GM15510 (cell line): ENCODE measurements at regions not wholly inside any gene's neighbourhood (a gene's known extent, or its start where the extent isn't known, plus 50 kb on each side); places are given as distances from the start of the nearest gene placed in this dataset.

Experiments used
- POLR2A ChIP-seq: IDR thresholded peaks from 3 replicates; pipeline ENCODE4 v1.6.1; 2011; ENCODE audit warnings: borderline replicate concordance; ENCODE audit not compliant: insufficient read length; ENCODE audit errors: extremely low read depth

DNA sequence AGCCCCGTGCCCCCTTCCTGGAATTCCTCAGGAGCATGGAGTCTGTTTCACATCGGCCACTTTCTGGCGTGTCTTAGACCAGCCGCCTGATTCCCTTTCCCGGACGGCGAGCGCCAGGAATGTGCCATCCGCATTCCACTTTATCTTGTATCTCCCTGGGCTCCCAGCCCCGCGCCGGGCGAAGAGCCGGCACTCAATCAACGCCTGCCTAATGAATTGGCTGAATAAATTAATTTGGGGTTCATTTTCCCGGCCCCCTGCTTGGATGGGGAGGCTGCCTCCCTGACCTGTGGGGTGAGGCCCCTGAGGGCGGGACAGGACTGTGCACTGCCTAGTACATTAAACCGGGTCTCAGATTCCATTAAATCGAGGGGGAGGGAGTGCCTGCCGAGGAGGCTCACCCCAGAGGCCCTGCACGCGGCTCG is 282.3 kb upstream of the TNRC6C start:
- no peak for TF ChIP-seq POLR2A

- no peak for TF ChIP-seq POLR2A
Measured at GRCh38 chr17:77677211-77677610, 281.3 kb upstream of the TNRC6C start.

- TF ChIP-seq POLR2A: no peak
Measured at GRCh38 chr17:77677630-77678029, 280.9 kb upstream of the TNRC6C start.

- TF ChIP-seq POLR2A: no peak
Measured at GRCh38 chr17:77679589-77679988, 278.9 kb upstream of the TNRC6C start.

- no peak for TF ChIP-seq POLR2A
Measured at GRCh38 chr17:77681861-77682260, 276.6 kb upstream of the TNRC6C start.

DNA sequence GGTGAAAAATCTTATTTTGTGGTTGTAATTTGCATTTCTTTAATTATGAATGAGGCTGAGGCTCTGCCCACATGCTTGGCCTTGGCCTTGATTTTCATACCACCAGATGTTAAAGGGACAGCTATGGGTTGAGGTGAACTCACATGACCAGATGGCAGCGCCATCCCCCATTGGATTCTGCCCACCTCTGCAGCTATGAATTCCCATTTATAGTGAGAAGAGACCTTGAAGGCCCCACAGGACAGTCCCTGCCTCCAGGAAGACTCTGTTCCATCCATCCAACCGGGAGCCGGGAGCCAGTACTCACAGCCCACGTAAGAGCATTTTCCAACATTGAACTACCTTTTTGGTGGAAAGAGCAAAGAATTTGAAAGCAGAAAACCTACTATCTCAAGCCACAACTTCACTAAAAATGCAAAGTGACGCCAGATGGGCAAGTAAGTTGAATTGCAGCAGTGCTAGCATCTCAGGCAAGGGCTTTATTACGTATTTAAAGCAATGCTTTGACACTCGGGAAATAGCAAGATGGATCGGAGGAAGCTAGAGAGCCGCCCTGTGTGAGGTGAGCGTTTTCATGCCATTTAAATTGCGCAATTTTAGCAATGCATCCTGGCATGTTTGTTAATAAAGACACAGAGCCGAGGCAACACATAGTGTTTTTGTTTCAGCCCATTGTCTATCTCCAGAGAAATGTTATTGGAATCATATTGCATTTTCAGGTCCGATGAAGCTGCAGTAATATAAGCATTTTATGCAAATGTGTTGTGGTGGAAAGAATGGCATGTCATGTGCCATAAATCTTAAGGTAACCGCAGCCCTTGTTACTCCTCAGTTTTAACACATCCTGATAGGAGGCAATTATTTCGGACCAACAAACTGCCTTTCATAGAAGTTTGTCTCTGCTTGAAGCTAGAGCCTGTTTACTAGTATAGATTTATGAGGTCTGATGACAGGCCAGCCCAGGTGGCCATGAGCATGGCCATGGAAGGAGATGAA is 273.4 kb upstream of the TNRC6C start:
- TF ChIP-seq POLR2A: no peak

DNA sequence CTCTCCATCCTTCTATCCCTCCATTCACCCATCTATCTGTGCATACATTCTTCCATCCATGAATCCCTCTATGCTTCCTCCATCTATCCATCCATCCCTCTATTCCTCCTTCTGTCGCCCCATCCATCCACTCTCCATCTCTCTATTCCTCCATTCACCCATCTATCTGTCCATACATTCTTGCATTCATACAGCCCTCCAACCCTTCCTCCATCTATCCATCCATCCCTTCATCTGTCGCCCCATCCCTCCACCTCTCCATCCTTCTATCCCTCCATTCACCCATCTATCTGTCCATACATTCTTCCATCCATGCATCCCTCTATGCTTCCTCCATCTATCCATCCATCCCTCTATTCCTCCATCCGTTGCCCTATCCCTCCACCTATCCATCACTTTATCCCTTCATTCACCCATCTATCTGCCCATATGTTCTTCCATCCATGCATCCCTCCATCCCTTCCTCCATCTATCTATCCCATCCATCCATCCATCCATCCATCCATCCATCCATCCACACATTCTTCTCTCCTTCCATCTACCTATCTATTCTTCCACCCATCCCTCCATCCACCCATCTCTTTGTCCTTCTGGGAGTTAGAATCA is 272.5 kb upstream of the TNRC6C start:
- no peak for TF ChIP-seq POLR2A

- no peak for TF ChIP-seq POLR2A
Measured at GRCh38 chr17:77686903-77687302, 271.6 kb upstream of the TNRC6C start.

GRCh38 chr17:77687417-77687816 is 271.1 kb upstream of the TNRC6C start:
- TF ChIP-seq POLR2A: no peak

- TF ChIP-seq POLR2A: no peak
Measured at GRCh38 chr17:77687921-77688320, 270.6 kb upstream of the TNRC6C start.

DNA sequence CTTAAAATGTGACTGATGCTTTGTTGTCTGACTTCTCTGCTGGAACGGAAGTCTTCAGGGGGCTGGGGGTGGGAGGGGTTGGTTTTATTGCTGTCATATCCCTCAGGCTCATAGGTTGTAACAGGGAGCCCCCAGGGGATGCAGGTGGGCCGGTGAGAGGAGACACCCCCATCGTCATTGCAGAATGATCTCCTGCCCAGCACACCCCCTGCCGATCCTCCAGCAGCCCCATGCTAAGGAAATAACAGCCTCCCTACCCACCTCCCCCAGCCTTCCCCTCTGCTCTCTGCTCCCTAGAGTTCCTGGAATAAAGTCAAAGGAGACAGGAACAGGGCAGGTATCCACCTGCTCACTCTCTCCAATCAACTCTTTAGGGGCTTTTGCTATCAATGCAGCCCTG is 270.1 kb upstream of the TNRC6C start:
- no peak for TF ChIP-seq POLR2A

DNA sequence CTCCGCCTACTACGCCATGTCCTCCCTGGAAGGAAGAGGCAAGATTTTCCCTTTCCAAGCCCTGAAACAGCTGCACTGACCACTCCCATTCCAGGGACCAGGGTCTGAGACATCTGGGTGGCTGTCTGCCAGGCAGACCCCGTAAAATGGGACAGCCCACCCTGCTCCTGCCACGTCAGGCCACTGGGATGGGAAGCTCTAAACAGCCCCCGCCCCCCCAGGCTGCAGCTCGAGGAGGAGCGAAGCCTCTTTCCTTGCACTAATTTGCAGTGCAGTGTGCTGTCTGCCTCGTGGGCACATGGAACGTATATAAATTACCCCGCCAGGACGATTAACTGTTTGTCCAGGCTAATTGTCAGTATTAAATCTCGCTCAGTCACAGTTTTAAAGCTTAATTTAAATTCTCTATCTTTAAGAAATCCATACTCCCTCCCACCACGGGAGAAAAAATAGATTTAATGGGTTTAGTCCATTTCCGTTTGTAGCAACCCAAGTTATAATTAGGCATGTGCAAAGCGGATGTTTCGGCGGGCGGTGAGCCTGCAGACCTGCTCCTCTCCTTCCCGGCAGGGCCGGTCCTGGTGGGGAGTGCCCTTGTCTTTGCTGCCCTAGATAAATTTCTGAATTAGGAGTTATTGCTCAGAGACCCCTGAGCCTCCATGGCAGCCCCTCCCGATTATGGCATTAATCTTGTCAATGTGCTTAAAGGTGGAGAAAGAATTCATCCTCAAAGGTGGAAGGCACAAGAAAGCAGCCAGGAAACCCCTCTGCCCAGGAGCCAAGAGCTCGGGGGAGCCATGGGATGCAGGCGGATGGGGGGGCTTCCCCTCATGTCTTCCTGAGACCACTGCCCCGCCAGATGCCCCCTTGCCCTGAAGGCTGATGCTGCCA is 268.0 kb upstream of the TNRC6C start:
- no peak for TF ChIP-seq POLR2A

DNA sequence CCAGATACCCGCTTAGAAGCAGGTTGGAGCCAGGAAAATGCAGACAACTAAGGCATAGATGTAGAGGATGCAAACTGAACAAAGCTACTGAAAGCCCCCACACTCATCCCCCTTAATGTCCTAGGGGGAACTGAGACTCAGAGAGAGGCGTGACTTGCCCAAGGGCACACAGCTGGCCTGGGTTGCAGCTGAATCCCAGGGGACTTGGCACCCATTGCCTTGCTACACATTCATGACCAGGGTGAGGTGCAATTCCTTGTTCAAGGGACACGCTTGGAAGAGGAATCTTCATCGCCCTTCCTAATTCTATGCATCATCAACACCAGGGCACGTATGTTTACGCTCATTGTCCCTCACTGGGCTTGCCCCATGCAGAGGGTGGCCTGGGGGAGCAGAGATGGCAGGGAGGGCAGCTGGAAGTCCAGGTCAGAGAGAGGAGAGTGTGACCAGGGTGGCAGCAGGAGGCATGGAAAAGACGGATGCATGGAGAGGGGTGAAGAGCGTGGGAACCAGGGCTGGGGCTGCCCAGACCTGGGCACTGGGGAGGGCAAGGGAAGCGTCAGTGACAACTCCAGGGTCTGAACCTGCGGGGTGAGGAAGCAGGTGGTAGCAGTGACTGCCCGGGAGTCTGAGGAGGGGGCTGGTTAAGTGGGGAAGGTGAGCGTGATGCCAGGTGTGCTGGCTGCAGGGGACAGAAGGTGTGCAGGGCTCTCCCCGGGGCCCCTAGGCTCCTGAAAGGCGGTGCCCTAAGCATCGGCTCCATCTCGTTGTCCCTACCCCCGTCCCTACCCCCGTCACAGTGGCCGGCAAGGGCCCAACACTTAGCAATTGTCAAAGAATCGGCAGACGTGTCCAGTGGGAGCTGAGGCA is 267.1 kb upstream of the TNRC6C start:
- no peak for TF ChIP-seq POLR2A

DNA sequence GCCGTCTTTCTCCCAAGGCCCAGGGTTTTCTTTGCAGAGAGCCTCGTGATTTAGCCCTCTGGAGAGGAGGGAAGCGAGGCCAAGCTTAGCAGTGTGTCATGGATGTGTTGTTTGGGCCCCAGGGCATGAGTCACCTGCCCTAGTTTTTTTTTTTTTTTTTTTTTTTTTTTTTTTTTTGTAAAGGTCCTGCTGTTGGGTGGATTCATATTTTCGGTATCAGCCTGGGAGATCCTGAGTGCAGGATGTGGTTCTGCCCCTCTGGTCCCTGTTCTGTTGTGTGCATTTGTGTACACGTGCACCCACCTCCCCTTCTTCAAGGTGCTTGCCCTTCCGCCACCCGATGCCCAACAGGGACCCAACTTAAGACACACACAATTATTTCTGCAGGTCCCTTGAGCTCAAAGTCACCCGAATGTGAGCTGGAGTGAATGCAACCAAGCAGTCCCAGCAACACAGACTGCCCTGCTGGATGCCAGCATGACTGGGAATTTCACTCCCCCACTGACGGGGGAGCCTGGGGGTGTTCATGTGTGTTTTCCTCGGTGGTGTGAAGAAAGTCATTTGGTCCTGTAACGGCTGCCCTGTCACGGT is 265.8 kb upstream of the TNRC6C start:
- TF ChIP-seq POLR2A: no peak

- no peak for TF ChIP-seq POLR2A
Measured at GRCh38 chr17:77693301-77693700, 265.2 kb upstream of the TNRC6C start.

DNA sequence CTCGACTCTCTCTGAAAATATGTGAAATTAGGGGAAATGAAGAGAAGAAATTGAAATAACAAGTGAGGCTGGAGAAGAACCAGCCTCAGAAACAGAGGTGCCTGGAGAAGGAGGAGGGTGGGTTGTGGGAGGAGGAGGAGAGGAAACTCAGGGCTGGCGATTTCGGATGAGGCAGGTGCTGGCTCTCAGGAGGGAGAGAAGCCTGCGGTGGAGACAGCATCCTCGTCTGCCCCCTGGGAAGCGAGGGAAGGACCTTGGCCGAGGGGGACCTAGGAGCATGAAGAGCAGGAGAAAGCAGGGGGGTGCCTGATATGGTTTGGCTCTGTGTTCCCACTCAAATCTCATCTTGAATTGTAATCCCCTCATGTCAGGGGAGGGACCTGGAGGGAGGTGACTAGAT is 264.7 kb upstream of the TNRC6C start:
- no peak for TF ChIP-seq POLR2A
